Stimulated activated CD4-positive, alpha-beta T cell treated with anti-CD3 and anti-CD28 coated beads, Interleukin-4, amount 100 ng/mL, for 24 hours (primary cell): ENCODE measurements at regions not wholly inside any gene's neighbourhood (a gene's known extent, or its start where the extent isn't known, plus 50 kb on each side); places are given as distances from the start of the nearest gene placed in this dataset.
A peak's percentile ranks its signal among the peaks of the same experiment; 100 is the strongest.
"Not testable (repeated sequence)": the region's sequence is repeated elsewhere in the genome, so short reads cannot be mapped to it uniquely, and the experiment has no call there.

Experiments
- DNase-seq: peaks from one replicate; pipeline ENCODE4 v3.0.0-alpha.2; 2020

GRCh38 chrY:12464155-12464554, 236.9 kb upstream of the USP9Y start:
- DNase-seq, result no peak

GRCh38 chrY:12465706-12466105, 235.3 kb upstream of the USP9Y start:
- no peak for DNase-seq

GRCh38 chrY:12469081-12469480, 231.9 kb upstream of the USP9Y start:
- peak; percentile 4 for DNase-seq

GRCh38 chrY:12474472-12474871, 226.6 kb upstream of the USP9Y start:
- DNase-seq, result no peak

- peak; percentile 38 for DNase-seq
Measured at GRCh38 chrY:12479382-12479781, 221.6 kb upstream of the USP9Y start.

GRCh38 chrY:12483394-12483793, 217.6 kb upstream of the USP9Y start:
- no peak for DNase-seq

GRCh38 chrY:12490558-12491209, 210.3 kb upstream of the USP9Y start:
- no peak for DNase-seq

GRCh38 chrY:12492218-12492617, 208.8 kb upstream of the USP9Y start:
- DNase-seq, result no peak

GRCh38 chrY:12496007-12496406, 205.0 kb upstream of the USP9Y start:
- no peak for DNase-seq

- no peak for DNase-seq
Measured at GRCh38 chrY:12500096-12500495, 200.9 kb upstream of the USP9Y start.

GRCh38 chrY:12504028-12504427, 197.0 kb upstream of the USP9Y start:
- not testable (repeated sequence) for DNase-seq

- DNase-seq, result no peak
Measured at GRCh38 chrY:12517338-12517737, 183.7 kb upstream of the USP9Y start.

GRCh38 chrY:12525206-12525605, 175.8 kb upstream of the USP9Y start:
- no peak for DNase-seq

GRCh38 chrY:12526362-12527063, 174.5 kb upstream of the USP9Y start:
- no peak for DNase-seq

GRCh38 chrY:12537226-12537854, 163.7 kb upstream of the USP9Y start:
- DNase-seq, result no peak

GRCh38 chrY:12546746-12547420, 154.1 kb upstream of the USP9Y start:
- no peak for DNase-seq

GRCh38 chrY:12552471-12553283, 148.4 kb upstream of the USP9Y start:
- no peak for DNase-seq

- no peak for DNase-seq
Measured at GRCh38 chrY:12553909-12554308, 147.1 kb upstream of the USP9Y start.

- no peak for DNase-seq
Measured at GRCh38 chrY:12555005-12555404, 146.0 kb upstream of the USP9Y start.

- DNase-seq, result no peak
Measured at GRCh38 chrY:12559007-12559406, 142.0 kb upstream of the USP9Y start.

- no peak for DNase-seq
Measured at GRCh38 chrY:12576278-12576677, 124.8 kb upstream of the USP9Y start.

GRCh38 chrY:12593532-12594216, 107.4 kb upstream of the USP9Y start:
- DNase-seq, result no peak
